HG02610 (cell line): ENCODE measurements at regions not wholly inside any gene's neighbourhood (a gene's known extent, or its start where the extent isn't known, plus 50 kb on each side); places are given as distances from the start of the nearest gene placed in this dataset.

Experiments used
- ATAC-seq: cut with Tn5 transposase; IDR thresholded peaks from one replicate; pipeline ENCODE4 v1.9.1; 2021; ENCODE audit warnings: mild to moderate bottlenecking, moderate library complexity; ENCODE audit not compliant: unreplicated experiment

- no peak for ATAC-seq
Observed at GRCh38 chrX:39736216-39737211, 361.2 kb downstream of the BCOR start.

GRCh38 chrX:39739585-39739984 is 358.2 kb downstream of the BCOR start:
- no peak for ATAC-seq

DNA sequence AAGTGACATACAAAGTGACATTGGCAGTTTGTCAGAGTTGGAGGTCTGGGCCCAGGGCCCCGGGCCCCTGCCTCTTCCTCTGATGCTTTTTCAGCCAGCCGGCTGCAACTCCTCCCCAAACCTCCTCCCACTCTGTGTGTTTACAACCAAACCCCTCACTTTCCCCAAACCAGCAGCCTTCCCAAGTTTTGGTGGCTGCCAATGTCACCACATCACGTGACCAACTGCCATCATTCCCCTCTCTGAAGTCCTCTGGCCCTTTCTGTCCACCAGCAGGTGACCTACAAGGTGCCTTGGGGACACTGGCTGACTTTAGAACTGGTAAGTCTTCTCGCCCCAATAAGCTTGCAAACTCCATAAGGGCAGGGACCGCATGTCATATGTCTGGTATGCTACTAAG is 357.7 kb downstream of the BCOR start:
- no peak for ATAC-seq

DNA sequence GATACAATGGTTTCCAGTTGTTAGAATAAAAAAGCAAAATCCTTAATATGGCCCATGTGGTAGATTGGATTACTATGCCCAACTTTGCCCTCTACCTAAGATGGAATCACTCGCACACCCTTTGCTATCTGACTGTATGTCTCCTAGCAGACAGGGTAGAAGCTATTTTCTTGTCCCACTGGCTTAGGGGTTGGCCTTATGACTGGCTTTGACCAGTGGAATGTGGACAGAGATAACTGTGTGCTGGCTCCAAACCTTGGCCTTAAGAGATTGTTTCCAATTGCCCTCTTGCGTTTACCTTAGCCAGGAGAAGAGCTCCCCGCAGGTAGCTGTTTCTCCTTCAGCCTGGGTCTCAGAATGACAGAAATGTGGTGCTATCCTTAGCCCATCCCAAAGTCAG is 355.9 kb downstream of the BCOR start:
- ATAC-seq: no peak

DNA sequence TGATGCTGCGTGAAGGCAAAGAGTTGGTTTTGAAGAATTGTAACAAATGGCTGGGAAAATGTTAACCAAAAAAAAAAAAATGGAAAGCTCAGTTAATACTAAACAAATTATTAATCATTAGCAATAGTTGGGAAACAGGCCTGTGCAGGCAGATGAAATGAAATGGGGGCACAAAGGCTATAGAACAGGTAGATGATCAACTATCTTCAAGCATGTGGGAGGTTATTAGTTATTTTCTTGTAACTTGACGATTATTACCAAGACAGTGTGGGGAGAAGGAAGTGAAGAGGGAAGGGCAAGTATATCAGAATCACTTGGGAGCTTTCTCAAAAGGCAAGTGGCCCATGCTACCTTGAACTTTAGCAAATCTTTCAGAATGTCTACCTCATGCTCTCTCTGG is 351.9 kb downstream of the BCOR start:
- ATAC-seq: no peak

GRCh38 chrX:39749135-39749534 is 348.6 kb downstream of the BCOR start:
- no peak for ATAC-seq

- ATAC-seq: no peak
Observed at GRCh38 chrX:39749728-39750127, 348.0 kb downstream of the BCOR start.

DNA sequence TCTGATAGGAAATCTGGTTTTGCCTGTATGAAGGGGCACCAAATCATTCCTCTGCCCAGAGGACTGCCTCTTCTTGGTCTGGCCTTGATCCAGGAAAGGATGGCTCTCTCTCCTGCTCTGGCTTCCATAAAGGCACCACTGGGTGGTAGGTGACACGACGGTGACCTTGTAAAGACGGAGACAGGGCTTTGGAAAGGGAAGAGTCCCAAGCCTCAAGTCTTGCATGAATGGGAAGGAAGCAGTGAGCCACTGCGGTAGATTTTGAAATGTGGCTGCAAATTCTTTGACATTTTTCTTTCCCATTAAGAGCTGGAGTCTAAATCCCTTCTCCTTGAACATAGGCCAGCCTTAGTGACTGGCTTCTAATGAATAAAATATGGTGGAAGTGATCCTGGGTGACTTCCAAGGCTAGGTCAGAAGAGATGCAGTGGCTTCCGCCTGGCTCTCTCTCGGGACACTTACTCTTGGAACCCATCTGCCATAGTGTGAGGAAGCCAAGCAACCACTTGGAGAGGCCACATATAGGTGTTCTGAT is 347.4 kb downstream of the BCOR start:
- no peak for ATAC-seq

- no peak for ATAC-seq
Observed at GRCh38 chrX:39750848-39751247, 346.9 kb downstream of the BCOR start.

DNA sequence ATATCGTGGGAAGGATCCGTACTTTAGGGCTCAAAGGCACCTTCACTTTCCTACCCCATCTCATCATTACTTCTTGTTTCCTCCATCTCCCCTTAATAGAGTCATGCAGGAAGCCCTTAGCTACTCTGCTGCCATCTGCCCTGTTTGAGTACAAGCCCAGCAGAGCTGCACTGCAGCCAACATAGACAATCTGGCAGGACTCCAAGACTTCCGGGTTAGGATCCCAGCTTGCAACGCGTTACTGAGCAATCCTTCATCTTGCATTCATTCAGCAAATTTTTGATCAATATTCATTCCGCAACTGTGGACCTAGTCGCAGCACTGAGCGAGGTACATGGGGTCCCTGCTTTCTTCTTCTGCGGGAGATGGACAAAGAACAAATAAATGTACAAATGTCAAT is 344.9 kb downstream of the BCOR start:
- ATAC-seq: no peak

DNA sequence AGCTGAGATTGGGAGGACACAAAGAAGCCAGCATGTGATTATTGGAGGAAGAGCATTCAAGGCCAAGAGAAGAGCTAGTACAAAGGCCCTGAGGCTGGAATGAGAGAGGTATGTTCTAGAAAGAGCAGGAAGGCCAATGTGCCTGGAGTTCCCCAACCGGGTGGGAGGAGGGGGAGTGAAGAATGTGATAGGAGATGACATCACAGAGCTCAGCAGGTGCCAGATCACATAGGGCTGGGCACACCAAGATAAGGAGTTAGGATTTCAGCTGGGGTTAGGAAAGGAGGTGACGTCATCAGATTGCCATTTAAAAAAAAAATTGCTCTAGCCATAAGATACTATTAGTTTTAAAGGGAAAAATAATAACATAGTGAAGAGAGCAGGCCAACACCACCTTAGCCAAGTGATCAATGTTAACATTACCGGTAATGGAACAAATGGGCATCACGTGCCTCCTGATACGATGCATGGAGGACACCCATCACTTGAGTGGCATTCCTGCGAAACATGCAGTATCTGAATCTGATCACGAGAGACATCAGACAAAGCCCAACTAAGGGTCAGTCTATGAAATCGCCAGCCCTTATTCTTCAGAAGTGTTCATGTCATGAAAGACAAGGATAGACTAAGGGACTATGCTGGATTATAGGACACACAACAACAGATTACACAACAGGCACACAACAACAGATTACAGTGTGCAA is 344.3 kb downstream of the BCOR start:
- ATAC-seq: no peak

DNA sequence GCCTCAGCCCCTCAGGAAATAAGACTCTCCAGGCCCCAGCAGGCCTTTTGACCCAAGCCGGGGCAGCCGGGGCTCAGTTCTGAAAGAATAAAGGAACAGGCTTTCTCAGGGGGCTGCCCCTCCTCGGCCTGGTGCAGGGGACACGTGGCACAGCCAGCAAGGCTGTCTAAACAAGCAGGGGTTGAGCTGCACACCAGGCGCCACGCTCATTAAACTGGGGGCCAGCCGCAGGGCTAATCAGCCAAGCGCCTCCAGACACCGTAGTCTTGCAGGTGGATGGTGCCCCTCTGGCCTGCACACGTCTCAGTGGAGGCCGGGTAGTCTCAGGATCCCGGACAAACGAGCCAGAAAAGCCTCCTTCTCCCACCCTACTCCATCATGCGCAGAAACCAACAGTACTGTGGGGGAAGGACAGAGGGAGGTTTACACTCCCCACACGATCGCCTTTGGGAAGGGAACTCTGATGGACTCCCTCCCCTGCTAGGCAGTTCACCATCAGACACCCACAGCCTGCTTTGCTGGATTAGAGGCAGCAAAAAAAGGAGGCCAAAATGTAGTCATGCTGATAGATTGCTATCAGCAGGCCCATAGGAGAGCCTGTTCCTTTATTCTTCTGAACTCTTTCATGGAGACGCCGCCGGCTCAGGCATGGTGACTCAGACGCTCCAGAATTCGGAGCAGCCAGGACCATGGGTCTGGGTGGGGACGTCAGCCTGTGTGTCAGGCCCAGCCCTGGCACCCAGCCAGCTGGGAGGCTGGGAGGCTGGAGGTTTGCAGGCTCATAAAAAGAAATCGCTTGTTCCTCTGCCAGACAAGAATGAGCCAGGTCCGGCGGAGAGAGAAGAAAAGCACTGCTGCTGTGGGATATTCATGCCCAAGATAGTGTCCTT is 342.4 kb downstream of the BCOR start:
- ATAC-seq: no peak

- ATAC-seq: no peak
Observed at GRCh38 chrX:39756086-39756883, 341.5 kb downstream of the BCOR start.

GRCh38 chrX:39757971-39758370 is 339.8 kb downstream of the BCOR start:
- ATAC-seq: no peak

GRCh38 chrX:39758791-39759525 is 338.8 kb downstream of the BCOR start:
- no peak for ATAC-seq

- no peak for ATAC-seq
Observed at GRCh38 chrX:39759526-39760224, 338.1 kb downstream of the BCOR start.

- no peak for ATAC-seq
Observed at GRCh38 chrX:39760930-39761329, 336.8 kb downstream of the BCOR start.

GRCh38 chrX:39762266-39762841 is 335.4 kb downstream of the BCOR start:
- no peak for ATAC-seq
